ENCODE measurements at regions not wholly inside any gene's neighbourhood (a gene's known extent, or its start where the extent isn't known, plus 50 kb on each side); places are given as distances from the start of the nearest gene placed in this dataset.

DNA sequence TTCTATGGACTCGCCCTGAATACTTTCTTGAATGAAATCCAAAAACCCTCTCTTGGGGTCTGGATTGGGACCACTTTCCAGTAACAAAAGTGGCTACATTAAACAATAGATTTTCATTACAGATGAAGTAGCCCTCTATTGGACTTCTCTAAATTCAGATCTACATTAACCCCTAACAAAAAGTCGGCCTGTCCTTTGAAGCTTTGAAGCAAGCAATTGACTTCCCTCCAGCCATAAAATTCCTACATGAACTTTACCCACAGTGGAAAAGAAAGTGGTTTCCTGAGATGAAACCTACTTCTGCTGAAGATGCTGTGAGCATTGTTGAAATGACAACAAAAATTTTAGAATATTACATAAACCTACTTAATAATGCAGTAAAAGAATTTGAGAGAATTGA is 967.1 kb upstream of the ROBO1 start:
- TF ChIP-seq, protein P1, sequence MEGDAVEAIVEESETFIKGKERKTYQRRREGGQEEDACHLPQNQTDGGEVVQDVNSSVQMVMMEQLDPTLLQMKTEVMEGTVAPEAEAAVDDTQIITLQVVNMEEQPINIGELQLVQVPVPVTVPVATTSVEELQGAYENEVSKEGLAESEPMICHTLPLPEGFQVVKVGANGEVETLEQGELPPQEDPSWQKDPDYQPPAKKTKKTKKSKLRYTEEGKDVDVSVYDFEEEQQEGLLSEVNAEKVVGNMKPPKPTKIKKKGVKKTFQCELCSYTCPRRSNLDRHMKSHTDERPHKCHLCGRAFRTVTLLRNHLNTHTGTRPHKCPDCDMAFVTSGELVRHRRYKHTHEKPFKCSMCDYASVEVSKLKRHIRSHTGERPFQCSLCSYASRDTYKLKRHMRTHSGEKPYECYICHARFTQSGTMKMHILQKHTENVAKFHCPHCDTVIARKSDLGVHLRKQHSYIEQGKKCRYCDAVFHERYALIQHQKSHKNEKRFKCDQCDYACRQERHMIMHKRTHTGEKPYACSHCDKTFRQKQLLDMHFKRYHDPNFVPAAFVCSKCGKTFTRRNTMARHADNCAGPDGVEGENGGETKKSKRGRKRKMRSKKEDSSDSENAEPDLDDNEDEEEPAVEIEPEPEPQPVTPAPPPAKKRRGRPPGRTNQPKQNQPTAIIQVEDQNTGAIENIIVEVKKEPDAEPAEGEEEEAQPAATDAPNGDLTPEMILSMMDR (conservative IDR thresholded peaks at IDR 0.05; ENCODE audit: low read length), result no peak
- no peak for TF ChIP-seq EZH2phosphoT487 (IDR thresholded peaks at IDR 0.05; ENCODE audit: borderline replicate concordance, low read depth, low read length)
